ENCODE measurements at regions not wholly inside any gene's neighbourhood (a gene's known extent, or its start where the extent isn't known, plus 50 kb on each side); places are given as distances from the start of the nearest gene placed in this dataset.
"Not testable (repeated sequence)": the region's sequence is repeated elsewhere in the genome, so short reads cannot be mapped to it uniquely, and the experiment has no call there.

DNA sequence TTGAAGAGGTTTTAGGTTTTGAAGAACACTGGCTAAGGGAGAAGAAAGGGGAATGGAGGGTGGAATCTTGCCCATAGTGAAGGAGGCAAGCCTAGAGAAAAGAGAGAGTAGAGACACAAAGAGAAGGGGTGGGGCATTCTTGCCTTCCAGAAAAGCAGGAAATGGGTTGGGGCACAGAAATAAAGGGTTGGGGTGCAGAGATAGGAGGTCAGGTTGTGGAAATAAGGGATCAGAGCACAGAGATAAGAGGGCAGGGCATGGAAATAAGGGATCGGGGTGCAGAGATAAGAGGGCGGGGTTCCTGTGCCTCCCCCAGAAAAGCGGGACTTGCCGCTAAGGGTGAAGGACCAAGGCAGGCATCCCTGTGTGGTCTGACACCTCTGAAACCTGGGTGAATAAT, 69.9 kb downstream of the ALG1L2 start:
- DNase-seq (ENCODE audit: low read depth); H3K4me3 ChIP-seq (ENCODE audit: control insufficient read depth, low read depth, low read length): not testable (repeated sequence)

DNA sequence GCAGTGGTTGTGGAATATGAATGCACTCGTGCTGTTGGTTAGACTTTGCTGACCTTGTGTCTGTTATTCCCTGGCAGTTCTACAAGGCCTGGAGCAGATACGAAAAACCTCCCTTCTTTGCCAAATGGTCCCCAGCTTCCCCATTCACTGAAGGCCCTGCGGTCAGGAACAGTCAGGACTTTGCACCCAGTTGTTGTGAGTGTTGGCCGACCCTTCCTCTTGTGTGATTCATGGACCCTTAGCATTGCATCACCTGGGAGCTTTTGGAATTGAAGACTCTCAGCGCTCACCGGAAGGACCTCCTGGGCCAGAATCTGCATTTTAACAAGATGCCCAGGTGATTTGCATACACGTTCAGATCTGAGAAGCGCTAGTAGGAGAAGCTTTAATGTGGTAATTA, 71.6 kb downstream of the ALG1L2 start:
- not testable (repeated sequence) for H3K4me3 ChIP-seq (ENCODE audit: control insufficient read depth, low read depth, low read length); DNase-seq (ENCODE audit: low read depth)

DNA sequence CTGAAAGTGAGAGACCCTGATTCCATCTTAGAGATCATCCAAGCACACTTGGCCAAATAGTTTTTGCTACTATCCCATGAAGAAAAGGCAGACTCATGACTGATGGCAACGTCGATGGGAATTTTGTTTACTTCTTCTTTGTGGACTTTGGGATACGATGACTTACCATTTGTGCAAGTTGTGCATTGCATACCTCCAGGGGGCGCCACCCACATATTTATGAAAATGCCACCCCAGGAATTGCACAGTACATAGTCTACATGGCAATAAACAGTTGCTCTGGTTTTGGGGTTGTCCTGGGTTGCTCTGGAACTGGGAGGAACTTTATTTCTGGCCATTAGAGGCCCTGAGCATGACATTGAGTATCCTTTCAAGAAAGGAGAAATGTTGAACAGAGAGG, 73.8 kb downstream of the ALG1L2 start:
- not testable (repeated sequence) for H3K4me3 ChIP-seq (ENCODE audit: control insufficient read depth, low read depth, low read length); DNase-seq (ENCODE audit: low read depth)

DNA sequence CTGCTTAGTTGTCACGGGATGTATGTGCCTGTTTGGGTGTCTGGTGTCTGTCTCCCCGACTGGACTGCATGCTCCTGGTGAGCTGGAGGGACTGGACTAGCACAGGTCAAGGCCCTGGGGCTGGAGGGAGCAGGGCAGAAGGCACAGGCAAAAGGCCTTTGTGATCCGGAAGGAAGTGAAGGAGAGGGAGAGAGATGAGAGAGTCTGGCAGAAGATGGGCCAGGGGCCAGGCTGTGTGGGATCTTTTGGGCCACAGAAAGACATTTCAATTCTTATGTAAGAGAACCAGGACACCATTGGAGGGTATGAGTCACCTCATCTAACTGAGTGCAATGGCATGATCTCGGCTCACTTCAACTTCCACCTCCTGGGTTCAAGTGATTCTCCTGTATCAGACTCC, 85.2 kb downstream of the ALG1L2 start:
- not testable (repeated sequence) for DNase-seq (ENCODE audit: low read depth); H3K4me3 ChIP-seq (ENCODE audit: control insufficient read depth, low read depth, low read length)

DNA sequence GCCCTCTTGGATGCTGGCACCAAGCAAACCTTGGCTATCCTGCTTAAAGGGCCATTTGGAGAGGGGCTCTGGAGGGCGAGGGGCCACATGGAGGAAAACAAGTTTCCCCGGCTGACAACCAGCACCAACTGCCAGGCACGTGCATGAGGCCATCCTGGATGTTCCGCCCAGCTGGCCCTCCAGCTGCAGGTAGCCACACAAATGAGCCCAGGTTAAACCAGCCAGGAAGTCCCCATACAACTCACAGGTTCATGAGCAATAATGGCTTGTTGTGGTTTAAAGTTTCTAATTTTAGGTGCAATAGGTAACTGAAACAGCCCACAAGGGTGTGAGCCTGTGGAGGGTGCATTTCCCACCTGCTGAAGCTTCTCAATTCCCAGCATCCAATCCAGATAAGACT, 93.6 kb downstream of the ALG1L2 start:
- DNase-seq (ENCODE audit: low read depth); H3K4me3 ChIP-seq (ENCODE audit: control insufficient read depth, low read depth, low read length): not testable (repeated sequence)

DNA sequence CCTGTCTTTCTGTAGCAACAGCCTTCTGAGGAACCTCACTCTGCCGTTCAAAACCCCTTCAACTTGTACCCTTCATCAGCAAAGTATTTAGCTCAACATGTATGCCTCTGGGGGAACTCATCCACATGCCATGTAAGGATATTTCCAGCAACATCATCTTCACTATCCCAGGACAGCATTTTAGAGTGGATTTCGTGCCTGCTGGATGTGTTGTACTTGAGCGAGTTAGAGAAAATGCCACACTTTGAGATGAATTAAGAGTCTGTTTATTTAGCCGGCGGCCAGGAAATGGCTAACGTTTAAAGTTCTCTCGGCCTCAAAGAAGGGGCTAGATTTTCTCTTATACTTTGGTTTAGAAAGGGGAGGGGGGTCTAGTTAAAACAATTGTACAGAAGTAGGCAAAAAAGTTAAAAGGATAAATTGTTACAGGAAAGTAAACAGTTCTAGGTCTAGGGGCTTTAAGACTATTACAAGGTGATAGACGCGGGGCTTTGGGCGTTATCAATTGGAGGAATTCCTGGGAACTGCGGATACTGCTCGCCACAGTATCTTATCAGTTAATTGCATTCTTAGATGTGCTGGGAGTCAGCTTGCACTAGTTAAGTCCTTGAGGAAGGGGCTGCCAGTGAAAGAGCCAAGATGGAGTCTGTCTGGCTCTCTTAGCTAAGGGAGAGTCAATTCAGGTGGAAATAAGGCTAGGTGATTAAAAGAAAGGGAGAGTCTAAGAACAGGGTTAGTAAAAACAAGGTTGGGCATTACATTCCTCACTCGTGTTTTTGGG, 95.0 kb downstream of the ALG1L2 start:
- not testable (repeated sequence) for H3K4me3 ChIP-seq (ENCODE audit: control insufficient read depth, low read depth, low read length); DNase-seq (ENCODE audit: low read depth)

DNA sequence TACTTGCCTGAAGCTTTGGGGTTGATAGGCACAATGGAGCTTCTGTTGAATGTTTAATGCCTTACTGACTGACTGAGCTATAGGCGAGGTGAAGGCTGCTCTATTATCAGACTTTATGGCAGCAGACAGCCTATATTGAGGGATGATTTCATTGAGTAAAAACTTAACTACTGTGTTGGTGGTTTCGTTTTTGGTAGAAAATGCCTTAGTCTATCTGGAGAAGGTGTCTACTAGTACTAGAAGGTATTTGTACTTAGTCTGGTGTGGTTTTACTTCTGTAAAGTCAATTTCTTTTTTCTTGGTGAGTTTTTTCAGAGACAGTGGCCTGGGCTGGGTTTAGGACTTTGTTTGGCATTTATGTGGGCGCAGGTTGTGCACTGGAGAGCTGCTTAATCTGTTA, 97.2 kb downstream of the ALG1L2 start:
- H3K4me3 ChIP-seq (ENCODE audit: control insufficient read depth, low read depth, low read length); DNase-seq (ENCODE audit: low read depth): not testable (repeated sequence)

DNA sequence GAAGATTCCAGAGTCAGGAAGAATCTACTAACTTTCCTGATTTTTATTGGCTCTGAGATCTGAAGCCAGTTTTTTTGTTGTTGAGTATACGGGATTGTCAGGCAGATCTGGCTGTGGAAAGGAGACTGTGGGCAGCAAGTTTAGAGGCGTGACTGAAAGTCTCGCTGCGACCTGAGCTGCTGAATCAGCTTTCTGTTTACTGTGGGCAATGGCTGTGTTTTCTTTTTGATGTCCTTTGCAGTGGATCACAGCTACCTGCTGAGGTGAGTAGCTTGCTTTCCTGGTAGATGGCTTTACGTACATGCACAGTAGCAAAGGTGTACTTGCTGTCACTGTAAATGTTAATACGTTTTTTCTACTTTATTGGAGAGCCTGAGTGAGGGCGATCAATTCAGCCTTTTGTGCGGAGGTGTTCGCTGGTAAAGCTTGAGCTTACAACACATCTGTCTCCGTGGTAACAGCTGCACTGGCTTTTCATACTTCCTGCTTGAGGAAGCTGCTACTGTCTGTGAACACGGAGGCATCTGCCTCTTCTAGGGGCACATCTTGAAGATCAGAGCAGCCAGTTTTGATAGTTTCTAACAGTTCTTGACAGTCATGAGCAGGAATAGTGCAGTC, 97.8 kb downstream of the ALG1L2 start:
- not testable (repeated sequence) for DNase-seq (ENCODE audit: low read depth); H3K4me3 ChIP-seq (ENCODE audit: control insufficient read depth, low read depth, low read length)

DNA sequence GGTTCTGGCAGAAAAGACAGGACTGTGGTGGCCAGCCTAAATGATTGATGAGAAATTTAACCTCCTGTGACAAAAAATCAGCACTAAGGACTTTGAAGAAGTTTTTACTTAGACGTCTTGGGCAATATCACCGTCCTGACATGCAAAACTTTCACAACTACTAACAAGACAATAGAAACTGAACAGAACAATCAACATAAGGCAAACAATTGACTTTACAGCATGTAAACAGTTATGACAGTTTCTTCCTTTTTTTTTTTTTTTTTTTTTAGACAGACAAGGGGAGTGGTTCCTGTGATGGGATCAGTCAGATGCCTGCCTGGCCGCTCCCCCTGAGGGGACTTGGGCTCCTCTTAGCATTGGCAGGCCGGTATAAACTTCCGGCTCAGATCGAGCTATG, 100.8 kb downstream of the ALG1L2 start:
- DNase-seq (ENCODE audit: low read depth), result not testable (repeated sequence)

DNA sequence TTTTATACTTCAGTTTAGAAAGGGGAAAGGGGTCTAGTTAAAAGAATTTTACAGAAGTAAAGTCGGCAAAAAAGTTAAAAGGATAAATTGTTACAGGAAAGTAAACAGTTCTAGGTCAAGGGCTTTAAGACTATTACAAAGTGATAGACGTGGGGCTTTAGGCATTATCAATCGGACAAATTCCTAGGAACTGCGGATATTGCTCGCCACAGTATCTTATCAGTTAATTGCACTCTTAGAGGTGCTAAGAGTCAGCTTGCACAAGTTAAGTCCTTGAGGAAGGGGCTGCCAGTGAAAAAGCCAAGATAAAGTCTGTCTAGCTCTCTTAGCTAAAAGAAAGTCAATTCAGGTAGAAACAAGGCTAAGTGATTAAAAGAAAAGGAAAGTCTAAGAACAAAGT, 102.1 kb downstream of the ALG1L2 start:
- H3K4me3 ChIP-seq (ENCODE audit: control insufficient read depth, low read depth, low read length); DNase-seq (ENCODE audit: low read depth): not testable (repeated sequence)

More for the DNA sequence above, 100.8 kb downstream of the ALG1L2 start:
- H3K4me3 ChIP-seq (ENCODE audit: control insufficient read depth, low read depth, low read length), result not testable (repeated sequence)

DNA sequence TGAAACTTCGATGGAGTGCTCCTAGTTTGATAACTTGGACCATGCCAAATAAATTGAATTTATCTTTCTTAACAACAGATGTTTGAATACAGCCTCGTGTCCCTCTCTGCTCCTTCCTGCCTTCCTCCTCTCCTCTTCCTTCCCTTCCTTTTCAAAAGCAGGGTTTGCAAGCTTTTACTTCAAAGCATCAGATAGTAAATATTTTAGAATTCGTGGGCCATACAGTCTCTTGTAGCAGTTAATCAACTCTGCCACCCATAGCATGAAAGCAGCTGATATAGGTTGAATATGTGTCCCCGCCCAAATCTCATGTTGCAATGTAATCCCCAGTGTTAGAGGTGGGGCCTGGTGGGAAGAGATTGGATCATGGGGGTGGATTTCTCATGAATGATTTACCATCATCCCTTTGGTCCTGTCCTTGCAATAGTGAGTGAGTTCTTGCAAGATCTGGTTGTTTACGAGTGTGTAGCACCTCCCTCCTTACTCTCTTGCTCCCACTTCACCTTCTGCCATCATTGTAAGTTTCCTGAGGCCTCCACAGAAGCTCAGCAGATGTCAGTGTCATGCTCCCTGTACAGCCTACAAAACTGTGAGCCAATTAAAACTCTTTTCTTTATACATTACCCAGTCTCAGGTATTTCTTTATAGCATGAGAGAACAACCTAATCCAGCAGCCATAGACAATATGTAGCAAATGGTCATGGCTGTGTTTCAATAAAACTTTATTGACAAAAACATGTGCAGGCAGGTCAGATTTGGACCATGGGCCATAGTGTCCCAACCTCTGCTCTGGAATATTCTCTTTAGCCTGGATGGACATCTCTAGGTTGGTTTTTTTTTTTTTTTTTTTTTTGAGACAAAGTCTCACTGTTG, 102.8 kb downstream of the ALG1L2 start:
- not testable (repeated sequence) for H3K4me3 ChIP-seq (ENCODE audit: control insufficient read depth, low read depth, low read length); DNase-seq (ENCODE audit: low read depth)

DNA sequence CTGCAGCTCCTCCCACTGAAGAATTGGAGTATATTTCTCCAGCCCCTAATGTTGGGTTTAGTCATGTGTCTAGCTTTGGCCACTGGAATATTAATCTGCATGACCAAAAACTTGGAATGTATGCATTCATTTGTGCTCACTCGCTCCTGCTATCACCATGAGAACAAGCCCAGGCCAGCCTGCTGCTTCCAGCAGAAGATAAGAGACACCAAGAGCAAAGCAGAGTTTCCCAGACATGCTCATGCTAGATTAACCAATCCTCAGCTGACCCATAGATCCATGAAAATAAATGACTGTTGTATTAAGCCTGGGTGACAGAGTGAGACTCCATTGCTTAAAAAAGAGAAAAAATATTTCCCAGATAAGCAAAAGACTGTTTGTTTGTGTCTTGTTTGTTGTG, 119.6 kb downstream of the ALG1L2 start:
- not testable (repeated sequence) for DNase-seq (ENCODE audit: low read depth); H3K4me3 ChIP-seq (ENCODE audit: control insufficient read depth, low read depth, low read length)

DNA sequence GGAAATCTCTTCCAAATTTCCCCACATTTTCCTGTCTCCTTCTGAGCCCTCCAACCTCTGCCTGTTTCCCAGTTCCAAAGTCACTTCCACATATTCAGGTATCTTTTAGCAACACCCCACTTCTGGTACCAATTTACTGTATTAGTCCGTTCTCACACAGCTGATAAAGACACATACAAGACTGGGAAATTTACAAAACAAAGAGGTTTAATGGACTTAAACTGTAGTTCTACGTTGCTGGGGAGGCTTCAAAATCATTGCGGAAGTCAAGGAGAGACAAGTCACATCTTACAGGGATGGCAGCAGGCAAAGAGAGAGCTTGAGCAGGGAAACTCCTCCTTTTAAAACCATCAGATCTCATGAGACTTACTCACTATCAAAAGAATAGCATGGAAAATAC, 122.0 kb downstream of the ALG1L2 start:
- not testable (repeated sequence) for H3K4me3 ChIP-seq (ENCODE audit: control insufficient read depth, low read depth, low read length); DNase-seq (ENCODE audit: low read depth)

DNA sequence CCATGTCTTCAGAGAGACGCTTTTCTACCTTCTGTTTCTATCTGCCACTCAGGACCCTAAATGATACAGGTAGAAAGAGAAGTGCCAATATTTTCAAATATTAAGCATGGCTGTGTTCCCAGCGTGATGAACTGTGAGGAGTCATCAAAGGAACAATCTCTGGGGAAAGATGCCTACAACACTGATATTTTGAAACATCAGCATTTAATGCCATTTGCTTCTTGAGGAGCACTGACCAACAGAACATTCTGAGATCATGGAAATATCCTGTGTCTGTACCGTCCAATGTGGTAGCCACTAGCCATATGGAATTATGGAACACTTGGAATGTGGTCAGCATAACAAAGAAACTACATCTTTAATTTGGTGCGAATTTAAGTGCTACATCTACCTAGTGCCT, 117.9 kb upstream of the COL6A5 start:
- DNase-seq (ENCODE audit: low read depth), result no peak
- no peak overlapping the region for H3K4me3 ChIP-seq (ENCODE audit: control insufficient read depth, low read depth, low read length)
- TF ChIP-seq, protein P1, sequence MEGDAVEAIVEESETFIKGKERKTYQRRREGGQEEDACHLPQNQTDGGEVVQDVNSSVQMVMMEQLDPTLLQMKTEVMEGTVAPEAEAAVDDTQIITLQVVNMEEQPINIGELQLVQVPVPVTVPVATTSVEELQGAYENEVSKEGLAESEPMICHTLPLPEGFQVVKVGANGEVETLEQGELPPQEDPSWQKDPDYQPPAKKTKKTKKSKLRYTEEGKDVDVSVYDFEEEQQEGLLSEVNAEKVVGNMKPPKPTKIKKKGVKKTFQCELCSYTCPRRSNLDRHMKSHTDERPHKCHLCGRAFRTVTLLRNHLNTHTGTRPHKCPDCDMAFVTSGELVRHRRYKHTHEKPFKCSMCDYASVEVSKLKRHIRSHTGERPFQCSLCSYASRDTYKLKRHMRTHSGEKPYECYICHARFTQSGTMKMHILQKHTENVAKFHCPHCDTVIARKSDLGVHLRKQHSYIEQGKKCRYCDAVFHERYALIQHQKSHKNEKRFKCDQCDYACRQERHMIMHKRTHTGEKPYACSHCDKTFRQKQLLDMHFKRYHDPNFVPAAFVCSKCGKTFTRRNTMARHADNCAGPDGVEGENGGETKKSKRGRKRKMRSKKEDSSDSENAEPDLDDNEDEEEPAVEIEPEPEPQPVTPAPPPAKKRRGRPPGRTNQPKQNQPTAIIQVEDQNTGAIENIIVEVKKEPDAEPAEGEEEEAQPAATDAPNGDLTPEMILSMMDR (IDR thresholded peaks at IDR 0.05; ENCODE audit: control insufficient read depth, insufficient read depth, low read depth, low read length, missing control alignments), result no peak
